Ammon's horn (tissue), 1 donor: ENCODE measurements at regions not wholly inside any gene's neighbourhood (a gene's known extent, or its start where the extent isn't known, plus 50 kb on each side); places are given as distances from the start of the nearest gene placed in this dataset.
"Not testable (repeated sequence)": the region's sequence is repeated elsewhere in the genome, so short reads cannot be mapped to it uniquely, and the experiment has no call there.

Experiments used
- DNase-seq: peaks from one replicate; pipeline ENCODE4 v3.0.0-alpha.2; 2016; ENCODE audit warnings: low spot score

DNA sequence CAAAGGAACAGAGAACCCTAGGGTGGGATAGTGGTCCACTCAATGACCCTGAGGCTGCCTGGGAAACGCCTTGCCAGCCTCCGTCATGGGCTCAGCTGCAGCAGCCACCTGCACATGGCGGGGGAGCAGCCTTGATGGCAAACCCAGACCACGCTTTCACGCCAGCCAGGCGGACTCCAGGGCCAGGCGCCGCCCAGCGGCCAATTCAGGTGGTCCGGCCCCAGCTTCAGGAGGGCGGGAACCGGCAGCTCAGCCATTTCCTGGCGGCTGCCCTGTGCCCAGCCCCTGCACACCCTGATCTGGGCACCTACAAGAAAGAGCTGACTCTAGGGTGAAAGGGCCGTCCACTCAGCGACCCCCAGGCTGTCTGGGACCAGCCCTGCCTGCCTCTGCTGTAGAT is 87.5 kb downstream of the POTEG start:
- not testable (repeated sequence) for DNase-seq

DNA sequence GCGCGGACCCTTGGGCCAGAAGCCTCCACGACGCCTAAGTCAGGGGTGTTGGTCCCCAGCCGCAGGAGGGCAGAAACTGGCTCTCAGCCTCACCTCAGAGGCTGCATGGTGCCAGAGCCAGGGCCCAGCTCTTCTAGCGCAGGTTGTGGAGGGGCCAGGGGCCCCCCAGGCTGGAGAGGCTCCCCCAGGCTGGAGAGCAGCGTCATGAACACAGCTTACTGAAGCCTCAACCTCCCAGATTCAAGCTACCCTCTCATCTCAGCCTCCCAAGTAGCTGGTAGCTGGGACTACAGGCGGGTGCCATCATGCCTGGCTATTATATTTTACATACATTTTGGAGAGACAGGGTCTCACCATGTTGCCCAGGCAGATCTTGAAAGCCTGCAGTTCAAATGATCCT is 87.0 kb downstream of the POTEG start:
- not testable (repeated sequence) for DNase-seq
